ENCODE measurements at regions not wholly inside any gene's neighbourhood (a gene's known extent, or its start where the extent isn't known, plus 50 kb on each side); places are given as distances from the start of the nearest gene placed in this dataset.

GRCh38 chr7:63080831-63081230, 917.8 kb upstream of the ZNF722 start:
- TF ChIP-seq CTCF (IDR thresholded peaks at IDR 0.05; ENCODE audit: insufficient read depth, low read length, poor library complexity, severe bottlenecking): no peak
- H3K36me3 ChIP-seq (ENCODE audit: control insufficient read depth, insufficient read depth, low read length): no peaks in the 10 kb centered on the region
- no peak overlapping the region for H3K4me3 ChIP-seq (replicated peaks; ENCODE audit: low read depth, low read length)
- no peak for DNase-seq (ENCODE audit: extremely low read depth, insufficient read length)
- H3K27me3 ChIP-seq (replicated peaks; ENCODE audit: control insufficient read depth, insufficient read depth, low read length): no peaks in the 10 kb centered on the region

GRCh38 chr7:63087575-63088190, 911.0 kb upstream of the ZNF722 start:
- Histone ChIP-seq H3K36me3 (ENCODE audit: control insufficient read depth, insufficient read depth, low read length) (no peaks in the 10 kb centered on the region), H3K27me3 (replicated peaks; ENCODE audit: control insufficient read depth, insufficient read depth, low read length) (no peaks in the 10 kb centered on the region), H3K4me3 (replicated peaks; ENCODE audit: low read depth, low read length) (no peak overlapping the region)
- TF ChIP-seq CTCF (IDR thresholded peaks at IDR 0.05; ENCODE audit: insufficient read depth, low read length, poor library complexity, severe bottlenecking): no peak
- no peak for DNase-seq (ENCODE audit: extremely low read depth, insufficient read length)

- no peak for TF ChIP-seq CTCF (IDR thresholded peaks at IDR 0.05; ENCODE audit: insufficient read depth, low read length, poor library complexity, severe bottlenecking)
- DNase-seq (ENCODE audit: extremely low read depth, insufficient read length): no peak
- H3K4me3 ChIP-seq (replicated peaks; ENCODE audit: low read depth, low read length): no peak overlapping the region
- H3K36me3 ChIP-seq (ENCODE audit: control insufficient read depth, insufficient read depth, low read length): no peaks in the 10 kb centered on the region
- no peaks in the 10 kb centered on the region for H3K27me3 ChIP-seq (replicated peaks; ENCODE audit: control insufficient read depth, insufficient read depth, low read length)
Measured at GRCh38 chr7:63092951-63093350, 905.7 kb upstream of the ZNF722 start.

GRCh38 chr7:63093481-63093880, 905.2 kb upstream of the ZNF722 start:
- no peaks in the 10 kb centered on the region for H3K27me3 ChIP-seq (replicated peaks; ENCODE audit: control insufficient read depth, insufficient read depth, low read length)
- TF ChIP-seq CTCF (IDR thresholded peaks at IDR 0.05; ENCODE audit: insufficient read depth, low read length, poor library complexity, severe bottlenecking): no peak
- no peak for DNase-seq (ENCODE audit: extremely low read depth, insufficient read length)
- H3K4me3 ChIP-seq (replicated peaks; ENCODE audit: low read depth, low read length): no peak overlapping the region
- no peaks in the 10 kb centered on the region for H3K36me3 ChIP-seq (ENCODE audit: control insufficient read depth, insufficient read depth, low read length)

GRCh38 chr7:63096141-63096540, 902.5 kb upstream of the ZNF722 start:
- no peaks in the 10 kb centered on the region for H3K36me3 ChIP-seq (ENCODE audit: control insufficient read depth, insufficient read depth, low read length)
- no peaks in the 10 kb centered on the region for H3K27me3 ChIP-seq (replicated peaks; ENCODE audit: control insufficient read depth, insufficient read depth, low read length)
- TF ChIP-seq CTCF (IDR thresholded peaks at IDR 0.05; ENCODE audit: insufficient read depth, low read length, poor library complexity, severe bottlenecking): no peak
- DNase-seq (ENCODE audit: extremely low read depth, insufficient read length): no peak
- H3K4me3 ChIP-seq (replicated peaks; ENCODE audit: low read depth, low read length): no peak overlapping the region

GRCh38 chr7:63104666-63105065, 894.0 kb upstream of the ZNF722 start:
- Histone ChIP-seq H3K4me3 (replicated peaks; ENCODE audit: low read depth, low read length) (no peak overlapping the region), H3K36me3 (ENCODE audit: control insufficient read depth, insufficient read depth, low read length) (no peaks in the 10 kb centered on the region), H3K27me3 (replicated peaks; ENCODE audit: control insufficient read depth, insufficient read depth, low read length) (no peaks in the 10 kb centered on the region)
- TF ChIP-seq CTCF (IDR thresholded peaks at IDR 0.05; ENCODE audit: insufficient read depth, low read length, poor library complexity, severe bottlenecking): no peak
- no peak for DNase-seq (ENCODE audit: extremely low read depth, insufficient read length)

Measured in GM06990 (cell line).